ENCODE measurements at regions not wholly inside any gene's neighbourhood (a gene's known extent, or its start where the extent isn't known, plus 50 kb on each side); places are given as distances from the start of the nearest gene placed in this dataset.

GRCh38 chr5:173554038-173554955 is 62.2 kb downstream of the BOD1 start:
- ATAC-seq (peak in 1 of 3 donors; percentile 7), DNase-seq (no peak)
- WGBS (ENCODE audit: insufficient coverage): 72% methylated on average over 9 of the region's 12 CpGs
- H3K36me3 ChIP-seq (ENCODE audit: control insufficient read depth, insufficient read depth, low read length): no peaks in the 10 kb centered on the region
- H3K27me3 ChIP-seq (ENCODE audit: control insufficient read depth, insufficient read depth, low read length): no peaks in the 10 kb centered on the region
- Mint-ChIP-seq H3K36me3 (no peaks in the 10 kb centered on the region), H3K9me3 (no peaks in the 10 kb centered on the region), H3K27me3 (ENCODE audit: low read depth in 2 of 2) (peaks cover 4 to 13% of the 10 kb centered on the region in 2 donors), H3K27ac (no peak overlapping the region), H3K4me3 (no peak overlapping the region), H3K4me1 (no peaks in the 10 kb centered on the region)
- H3K4me3 ChIP-seq (ENCODE audit: low read length): no peak overlapping the region
- H3K9me3 ChIP-seq (ENCODE audit: control insufficient read depth, insufficient read depth, low read length): no peaks in the 10 kb centered on the region
- intact Hi-C loops (cut with micrococcal nuclease): no loop called here
- TF ChIP-seq, protein P1, sequence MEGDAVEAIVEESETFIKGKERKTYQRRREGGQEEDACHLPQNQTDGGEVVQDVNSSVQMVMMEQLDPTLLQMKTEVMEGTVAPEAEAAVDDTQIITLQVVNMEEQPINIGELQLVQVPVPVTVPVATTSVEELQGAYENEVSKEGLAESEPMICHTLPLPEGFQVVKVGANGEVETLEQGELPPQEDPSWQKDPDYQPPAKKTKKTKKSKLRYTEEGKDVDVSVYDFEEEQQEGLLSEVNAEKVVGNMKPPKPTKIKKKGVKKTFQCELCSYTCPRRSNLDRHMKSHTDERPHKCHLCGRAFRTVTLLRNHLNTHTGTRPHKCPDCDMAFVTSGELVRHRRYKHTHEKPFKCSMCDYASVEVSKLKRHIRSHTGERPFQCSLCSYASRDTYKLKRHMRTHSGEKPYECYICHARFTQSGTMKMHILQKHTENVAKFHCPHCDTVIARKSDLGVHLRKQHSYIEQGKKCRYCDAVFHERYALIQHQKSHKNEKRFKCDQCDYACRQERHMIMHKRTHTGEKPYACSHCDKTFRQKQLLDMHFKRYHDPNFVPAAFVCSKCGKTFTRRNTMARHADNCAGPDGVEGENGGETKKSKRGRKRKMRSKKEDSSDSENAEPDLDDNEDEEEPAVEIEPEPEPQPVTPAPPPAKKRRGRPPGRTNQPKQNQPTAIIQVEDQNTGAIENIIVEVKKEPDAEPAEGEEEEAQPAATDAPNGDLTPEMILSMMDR (IDR thresholded peaks at IDR 0.05): no peak
- no peaks in the 10 kb centered on the region for H3K4me1 ChIP-seq (ENCODE audit: control insufficient read depth, insufficient read depth, low read length)
- H3K27ac ChIP-seq (ENCODE audit: low read length): no peak overlapping the region

DNA sequence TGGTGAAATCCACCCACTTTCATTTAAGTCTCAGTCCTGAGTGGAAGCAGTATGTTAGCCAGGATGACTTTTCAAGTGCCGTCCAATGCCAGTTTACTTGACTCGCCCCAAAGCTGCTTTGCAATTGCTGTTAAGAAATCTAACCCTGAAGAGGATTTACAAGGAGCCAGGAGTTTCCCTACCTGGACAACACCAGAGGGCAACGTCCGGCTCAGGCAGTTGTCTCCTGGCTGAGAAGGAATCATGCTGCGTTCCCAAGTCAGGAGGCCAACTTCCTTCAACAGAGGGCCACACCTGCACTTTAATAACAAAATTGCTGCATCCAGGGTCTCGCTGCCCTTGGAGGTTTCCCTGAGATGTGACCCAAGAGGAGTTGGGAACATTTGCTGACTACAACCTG is 65.8 kb downstream of the BOD1 start:
- no peak overlapping the region for H3K27ac Mint-ChIP-seq
- H3K9me3 Mint-ChIP-seq: no peaks in the 10 kb centered on the region
- no peak overlapping the region for H3K4me3 Mint-ChIP-seq
- ATAC-seq (no peak), DNase-seq (no peak)
- peaks cover 4 to 14% of the 10 kb centered on the region in 2 donors for H3K27me3 Mint-ChIP-seq (ENCODE audit: low read depth in 2 of 2)
- no peaks in the 10 kb centered on the region for H3K36me3 ChIP-seq (ENCODE audit: control insufficient read depth, insufficient read depth, low read length)
- H3K27me3 ChIP-seq (ENCODE audit: control insufficient read depth, insufficient read depth, low read length): no peaks in the 10 kb centered on the region
- no peaks in the 10 kb centered on the region for H3K9me3 ChIP-seq (ENCODE audit: control insufficient read depth, insufficient read depth, low read length)
- no peak overlapping the region for H3K27ac ChIP-seq (ENCODE audit: low read length)
- H3K4me3 ChIP-seq (ENCODE audit: low read length): no peak overlapping the region
- H3K4me1 ChIP-seq (ENCODE audit: control insufficient read depth, insufficient read depth, low read length): no peaks in the 10 kb centered on the region
- TF ChIP-seq, protein P1 (IDR thresholded peaks at IDR 0.05): no peak
- intact Hi-C loops (cut with micrococcal nuclease): no loop called here
- 83% methylated on average over 6 of the region's 6 CpGs for WGBS (ENCODE audit: insufficient coverage)
- H3K4me1 Mint-ChIP-seq: no peaks in the 10 kb centered on the region
- H3K36me3 Mint-ChIP-seq: no peaks in the 10 kb centered on the region

DNA sequence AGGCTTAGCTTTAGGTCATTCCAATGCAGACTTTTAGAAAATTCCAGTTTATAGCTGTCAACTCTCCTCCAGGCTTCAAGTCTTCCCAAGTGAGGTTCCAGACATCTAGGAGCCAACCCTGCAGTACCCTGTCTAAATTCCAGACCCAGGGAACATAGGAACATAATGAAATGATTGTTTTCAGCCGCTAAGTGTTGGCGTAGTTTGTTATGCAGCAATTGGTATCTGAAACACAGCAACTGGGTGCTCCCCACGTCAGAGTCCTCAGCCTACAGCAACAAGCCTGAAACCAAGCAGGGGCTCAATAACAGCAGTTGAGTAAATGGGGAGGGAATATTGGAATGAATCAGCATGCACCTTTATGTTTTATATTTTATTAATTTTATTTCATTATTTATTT is 66.8 kb downstream of the BOD1 start:
- H3K4me1 Mint-ChIP-seq: no peaks in the 10 kb centered on the region

More for the DNA sequence above, 66.8 kb downstream of the BOD1 start:
- no peaks in the 10 kb centered on the region for H3K27me3 ChIP-seq (ENCODE audit: control insufficient read depth, insufficient read depth, low read length)
- DNase-seq (no peak), ATAC-seq (no peak)
- no peaks in the 10 kb centered on the region for H3K9me3 ChIP-seq (ENCODE audit: control insufficient read depth, insufficient read depth, low read length)
- Mint-ChIP-seq H3K9me3 (no peaks in the 10 kb centered on the region), H3K36me3 (no peaks in the 10 kb centered on the region), H3K4me3 (no peak overlapping the region), H3K27me3 (ENCODE audit: low read depth in 2 of 2) (peaks cover 4 to 12% of the 10 kb centered on the region in 2 donors), H3K27ac (no peak overlapping the region)
- no peak overlapping the region for H3K4me3 ChIP-seq (ENCODE audit: low read length)
- intact Hi-C loops (cut with micrococcal nuclease): no loop called here
- no peaks in the 10 kb centered on the region for H3K36me3 ChIP-seq (ENCODE audit: control insufficient read depth, insufficient read depth, low read length)
- WGBS (ENCODE audit: insufficient coverage): 89% methylated on average over 3 of the region's 3 CpGs
- no peak overlapping the region for H3K27ac ChIP-seq (ENCODE audit: low read length)
- H3K4me1 ChIP-seq (ENCODE audit: control insufficient read depth, insufficient read depth, low read length): no peaks in the 10 kb centered on the region
- TF ChIP-seq, protein P1 (IDR thresholded peaks at IDR 0.05): no peak
